ENCODE measurements at regions not wholly inside any gene's neighbourhood (a gene's known extent, or its start where the extent isn't known, plus 50 kb on each side); places are given as distances from the start of the nearest gene placed in this dataset.

GRCh38 chr5:90338712-90339372, 70.7 kb downstream of the CETN3 start:
- no peaks in the 10 kb centered on the region for H3K9me3 ChIP-seq (ENCODE audit: low read depth)
- TF ChIP-seq EZH2 (IDR thresholded peaks at IDR 0.05; ENCODE audit: insufficient read depth, poor library complexity, severe bottlenecking) (no peak), EZH2phosphoT487 (IDR thresholded peaks at IDR 0.05; ENCODE audit: insufficient read depth, low read depth) (no peak)
- 29 to 31% methylated on average over 5 of the region's 5 CpGs for WGBS, 2 experiments (ENCODE audit: low coverage in 1 of 2, low lambda C conversion rate in 2 of 2, missing lambda C conversion rate in 2 of 2)

GRCh38 chr5:90337449-90338052, 72.0 kb downstream of the CETN3 start:
- Histone ChIP-seq H3K27me3 (replicated peaks; ENCODE audit: insufficient read depth) (no peaks in the 10 kb centered on the region; the same call in 1 of the 2 replicates), H4K20me1 (ENCODE audit: insufficient read depth) (no peaks in the 10 kb centered on the region), H3K4me3 (no peak overlapping the region), H3K4me2 (ENCODE audit: unreplicated experiment) (no peak overlapping the region), H3F3A (ENCODE audit: insufficient read depth) (no peaks in the 10 kb centered on the region), H2AFZ (no peak overlapping the region), H3K79me2 (ENCODE audit: insufficient read depth) (no peaks in the 10 kb centered on the region), H3K9me2 (ENCODE audit: insufficient read depth) (no peaks in the 10 kb centered on the region), H3K27ac (no peak overlapping the region), H3K36me3 (ENCODE audit: low read depth) (no peaks in the 10 kb centered on the region), H3K9me3 (ENCODE audit: low read depth) (no peaks in the 10 kb centered on the region), H3K9ac (no peak overlapping the region), H3K4me1 (ENCODE audit: insufficient read depth) (no peaks in the 10 kb centered on the region)
- 42 to 44% methylated on average over 5 of the region's 5 CpGs for WGBS, 2 experiments (ENCODE audit: low coverage in 1 of 2, low lambda C conversion rate in 2 of 2, missing lambda C conversion rate in 2 of 2)
- in situ Hi-C loops (cut with MboI): no loop called here
- TF ChIP-seq EZH2 (IDR thresholded peaks at IDR 0.05; ENCODE audit: insufficient read depth, poor library complexity, severe bottlenecking) (no peak), EZH2phosphoT487 (IDR thresholded peaks at IDR 0.05; ENCODE audit: insufficient read depth, low read depth) (no peak)
- no peak for DNase-seq

More at GRCh38 chr5:90338712-90339372, 70.7 kb downstream of the CETN3 start:
- Histone ChIP-seq H3F3A (ENCODE audit: insufficient read depth) (no peaks in the 10 kb centered on the region), H3K27ac (no peak overlapping the region), H4K20me1 (ENCODE audit: insufficient read depth) (no peaks in the 10 kb centered on the region), H3K9ac (no peak overlapping the region), H3K4me2 (ENCODE audit: unreplicated experiment) (no peak overlapping the region), H3K79me2 (ENCODE audit: insufficient read depth) (no peaks in the 10 kb centered on the region), H3K36me3 (ENCODE audit: low read depth) (no peaks in the 10 kb centered on the region), H2AFZ (no peak overlapping the region), H3K4me1 (ENCODE audit: insufficient read depth) (no peaks in the 10 kb centered on the region), H3K27me3 (replicated peaks; ENCODE audit: insufficient read depth) (no peaks in the 10 kb centered on the region; the same call in 1 of the 2 replicates), H3K4me3 (no peak overlapping the region), H3K9me2 (ENCODE audit: insufficient read depth) (no peaks in the 10 kb centered on the region)
- no peak for DNase-seq
- in situ Hi-C loops (cut with MboI): no loop called here

- Histone ChIP-seq H3K9ac (no peak overlapping the region), H3K4me2 (ENCODE audit: unreplicated experiment) (no peak overlapping the region), H3K4me1 (ENCODE audit: insufficient read depth) (no peaks in the 10 kb centered on the region), H3K4me3 (no peak overlapping the region), H2AFZ (no peak overlapping the region), H3F3A (ENCODE audit: insufficient read depth) (no peaks in the 10 kb centered on the region), H4K20me1 (ENCODE audit: insufficient read depth) (no peaks in the 10 kb centered on the region), H3K9me2 (ENCODE audit: insufficient read depth) (no peaks in the 10 kb centered on the region), H3K79me2 (ENCODE audit: insufficient read depth) (no peaks in the 10 kb centered on the region), H3K36me3 (ENCODE audit: low read depth) (no peaks in the 10 kb centered on the region), H3K27me3 (replicated peaks; ENCODE audit: insufficient read depth) (no peaks in the 10 kb centered on the region; the same call in 1 of the 2 replicates), H3K9me3 (ENCODE audit: low read depth) (no peaks in the 10 kb centered on the region), H3K27ac (no peak overlapping the region)
- DNase-seq: no peak
- in situ Hi-C loops (cut with MboI): no loop called here
- TF ChIP-seq EZH2phosphoT487 (IDR thresholded peaks at IDR 0.05; ENCODE audit: insufficient read depth, low read depth) (no peak), EZH2 (IDR thresholded peaks at IDR 0.05; ENCODE audit: insufficient read depth, poor library complexity, severe bottlenecking) (no peak)
Observed at GRCh38 chr5:90336752-90337151, 72.8 kb downstream of the CETN3 start.

- 3 to 8% methylated on average over 1 of the region's 1 CpG for WGBS, 2 experiments (ENCODE audit: low coverage in 1 of 2, low lambda C conversion rate in 2 of 2, missing lambda C conversion rate in 2 of 2)
- TF ChIP-seq EZH2 (IDR thresholded peaks at IDR 0.05; ENCODE audit: insufficient read depth, poor library complexity, severe bottlenecking) (no peak), EZH2phosphoT487 (IDR thresholded peaks at IDR 0.05; ENCODE audit: insufficient read depth, low read depth) (no peak)
- H3K4me2 ChIP-seq (ENCODE audit: unreplicated experiment): no peak overlapping the region
- H3K9me3 ChIP-seq (ENCODE audit: low read depth): no peaks in the 10 kb centered on the region
- no peaks in the 10 kb centered on the region for H3F3A ChIP-seq (ENCODE audit: insufficient read depth)
- H3K9me2 ChIP-seq (ENCODE audit: insufficient read depth): no peaks in the 10 kb centered on the region
- no peak overlapping the region for H3K4me3 ChIP-seq
- H2AFZ ChIP-seq: no peak overlapping the region
- no peaks in the 10 kb centered on the region; the same call in 1 of the 2 replicates for H3K27me3 ChIP-seq (replicated peaks; ENCODE audit: insufficient read depth)
- H3K9ac ChIP-seq: no peak overlapping the region
- H4K20me1 ChIP-seq (ENCODE audit: insufficient read depth): no peaks in the 10 kb centered on the region
- no peaks in the 10 kb centered on the region for H3K36me3 ChIP-seq (ENCODE audit: low read depth)
- H3K27ac ChIP-seq: no peak overlapping the region
- DNase-seq: no peak
- no peaks in the 10 kb centered on the region for H3K79me2 ChIP-seq (ENCODE audit: insufficient read depth)
- in situ Hi-C loops (cut with MboI): no loop called here
- H3K4me1 ChIP-seq (ENCODE audit: insufficient read depth): no peaks in the 10 kb centered on the region
Observed at GRCh38 chr5:90334741-90335140, 74.8 kb downstream of the CETN3 start.
